Loucy (cell line): ENCODE measurements at regions not wholly inside any gene's neighbourhood (a gene's known extent, or its start where the extent isn't known, plus 50 kb on each side); places are given as distances from the start of the nearest gene placed in this dataset.

ENCODE experiments used
- CTCF ChIP-seq: fragments of 200-600 bp; sonication (generic); conservative IDR thresholded peaks from 2 replicates; pipeline ENCODE4 v1.5.1; 2014; ENCODE audit warnings: mild to moderate bottlenecking, antibody characterized with exemption, low read length
- EZH2phosphoT487 ChIP-seq: fragments of 200-600 bp; IDR thresholded peaks from 2 replicates; pipeline ENCODE4 v1.6.1; 2018; ENCODE audit warnings: antibody characterized with exemption, mild to moderate bottlenecking, moderate library complexity, borderline replicate concordance

GRCh38 chr1:38549191-38549590, 310.4 kb downstream of the RRAGC start:
- no peak for TF ChIP-seq EZH2phosphoT487
- no peak for TF ChIP-seq CTCF
